ENCODE measurements at regions not wholly inside any gene's neighbourhood (a gene's known extent, or its start where the extent isn't known, plus 50 kb on each side); places are given as distances from the start of the nearest gene placed in this dataset.
"Not testable (repeated sequence)": the region's sequence is repeated elsewhere in the genome, so short reads cannot be mapped to it uniquely, and the experiment has no call there.

DNA sequence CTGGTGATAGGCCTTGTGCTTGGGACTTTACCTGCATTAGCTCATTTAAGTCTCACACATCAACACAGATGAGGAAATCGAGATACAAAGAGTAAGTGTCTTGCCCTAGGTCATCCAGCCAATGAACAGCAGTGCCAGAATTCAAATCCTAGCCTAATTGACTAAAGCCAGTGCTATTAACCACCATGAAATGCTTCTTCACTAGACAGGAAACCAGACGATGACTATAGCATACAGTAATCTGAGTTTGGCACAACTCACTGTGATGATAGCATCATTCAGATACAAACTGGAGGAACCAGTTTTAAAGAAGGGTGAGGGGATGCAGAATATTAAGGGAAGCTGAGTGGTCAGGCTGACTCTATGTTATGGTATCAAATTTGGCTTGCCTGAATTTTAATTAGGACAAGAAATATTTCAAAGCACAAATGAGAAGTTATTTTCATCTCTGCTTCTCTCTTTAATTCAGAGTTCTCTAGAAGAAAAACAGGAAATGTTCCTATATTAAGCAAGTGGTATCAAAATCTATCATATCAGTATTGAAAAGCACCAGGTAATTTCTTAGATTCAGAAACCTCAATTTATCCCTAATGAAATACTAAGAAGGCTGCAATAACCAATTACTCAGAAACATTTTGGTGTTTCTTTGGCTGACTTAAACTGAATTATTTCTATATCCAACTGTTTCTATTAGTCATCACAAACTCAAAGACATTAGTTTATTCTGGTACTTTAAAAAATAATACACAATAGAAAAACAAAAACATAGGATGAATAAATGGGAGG lies 147.0 kb upstream of the RASA1 start:
- Mint-ChIP-seq H3K27ac (peak overlapping the region; percentile 25 to 82), H3K9me3 (no peaks in the 10 kb centered on the region), H3K36me3 (no peaks in the 10 kb centered on the region)
- no peak for DNase-seq (ENCODE audit: low spot score in 2 of 2)
- peak; percentile 70 to 81 for ATAC-seq

GRCh38 chr5:87121304-87122150 lies 146.2 kb upstream of the RASA1 start:
- ATAC-seq (peak; percentile 76 to 81), DNase-seq (ENCODE audit: low spot score in 2 of 2) (peak in 1 of 2 donors; percentile 38)
- Mint-ChIP-seq H3K9me3 (no peaks in the 10 kb centered on the region), H3K36me3 (no peaks in the 10 kb centered on the region), H3K27ac (peak overlapping the region; percentile 17 to 82)

DNA sequence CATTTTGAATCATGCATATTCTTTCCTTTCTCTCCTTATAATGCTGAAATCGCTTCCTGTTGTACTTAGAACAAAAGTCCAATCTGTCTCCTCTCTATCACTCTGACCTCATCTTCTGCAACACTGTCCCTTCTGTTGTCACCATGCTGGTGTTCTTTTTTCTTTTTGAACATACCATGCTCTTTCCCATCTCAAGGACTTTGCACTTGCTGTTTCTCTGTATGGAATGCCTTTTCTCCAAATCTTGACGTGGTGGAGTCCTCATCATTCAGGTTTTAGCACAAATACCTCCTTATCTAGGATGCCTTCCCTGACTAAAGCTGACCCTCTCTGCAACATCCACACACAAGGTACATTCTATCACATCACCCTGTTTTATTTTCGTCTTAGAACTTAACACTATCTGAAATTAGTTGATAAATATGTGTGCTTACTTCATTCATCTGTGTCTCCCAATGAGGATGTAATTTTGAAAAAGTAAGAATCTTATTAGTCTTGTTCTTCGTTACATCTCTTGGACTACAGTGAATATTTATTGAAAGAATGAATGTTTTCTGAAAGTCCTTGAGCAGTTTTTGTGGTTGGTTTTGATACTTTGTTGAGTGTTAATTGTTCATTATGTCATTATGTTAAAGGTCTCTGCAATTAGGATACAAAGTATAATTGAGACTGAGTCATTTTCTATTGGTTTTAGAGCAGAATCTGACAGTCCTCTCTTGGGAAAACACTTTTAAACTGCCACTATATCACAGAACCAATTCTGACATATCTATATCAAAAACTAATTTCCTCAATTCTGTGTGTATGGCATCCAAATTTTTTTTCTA lies 145.3 kb upstream of the RASA1 start:
- Mint-ChIP-seq H3K36me3 (no peaks in the 10 kb centered on the region), H3K27ac (peak overlapping the region in 1 of 2 donors; percentile 48), H3K9me3 (no peaks in the 10 kb centered on the region)
- ATAC-seq (peak in 1 of 2 donors; percentile 21), DNase-seq (ENCODE audit: low spot score in 2 of 2) (no peak)

- Mint-ChIP-seq H3K27ac (no peak overlapping the region), H3K9me3 (peaks cover 0 to 6% of the 10 kb centered on the region in 2 donors), H3K36me3 (no peaks in the 10 kb centered on the region)
Measured at GRCh38 chr5:87125766-87126165, 141.9 kb upstream of the RASA1 start.

GRCh38 chr5:87126869-87127268 lies 140.8 kb upstream of the RASA1 start:
- ATAC-seq, result no peak
- DNase-seq (ENCODE audit: low spot score in 2 of 2), result no peak
- no peaks in the 10 kb centered on the region for H3K36me3 Mint-ChIP-seq
- peaks cover 0 to 6% of the 10 kb centered on the region in 2 donors for H3K9me3 Mint-ChIP-seq
- H3K27ac Mint-ChIP-seq, result no peak overlapping the region

More at GRCh38 chr5:87125766-87126165, 141.9 kb upstream of the RASA1 start:
- ATAC-seq (no peak), DNase-seq (ENCODE audit: low spot score in 2 of 2) (no peak)

DNA sequence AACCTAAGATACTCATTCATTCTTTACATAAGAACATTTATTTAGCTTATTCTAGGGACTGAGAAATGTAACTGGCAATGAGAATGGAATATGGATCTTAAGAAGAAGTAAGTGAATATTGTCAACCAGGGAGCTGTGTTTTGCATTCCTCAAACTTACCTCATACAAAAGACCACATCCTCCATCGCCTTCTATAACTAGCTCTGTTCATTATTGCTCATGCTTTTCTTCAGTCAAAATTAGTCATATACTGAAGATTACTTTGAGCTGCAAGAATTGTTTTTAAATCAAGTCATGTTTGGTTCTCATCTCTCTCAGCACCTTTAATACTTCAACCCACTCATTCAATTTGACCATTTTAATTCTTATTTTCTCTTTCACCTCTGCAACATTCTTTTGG lies 140.3 kb upstream of the RASA1 start:
- DNase-seq (ENCODE audit: low spot score in 2 of 2) (no peak), ATAC-seq (peak; percentile 94 to 98)
- H3K27ac Mint-ChIP-seq, result no peak overlapping the region
- H3K9me3 Mint-ChIP-seq, result peaks cover 0 to 6% of the 10 kb centered on the region in 2 donors
- H3K36me3 Mint-ChIP-seq, result no peaks in the 10 kb centered on the region

- no peak for DNase-seq (ENCODE audit: low spot score in 2 of 2)
- H3K9me3 Mint-ChIP-seq, result peaks cover 0 to 6% of the 10 kb centered on the region in 2 donors
- H3K27ac Mint-ChIP-seq, result no peak overlapping the region
- ATAC-seq, result no peak
- H3K36me3 Mint-ChIP-seq, result no peaks in the 10 kb centered on the region
Measured at GRCh38 chr5:87127956-87128687, 139.6 kb upstream of the RASA1 start.

- DNase-seq (ENCODE audit: low spot score in 2 of 2), result no peak
- Mint-ChIP-seq H3K9me3 (peaks cover 0 to 6% of the 10 kb centered on the region in 2 donors), H3K36me3 (no peaks in the 10 kb centered on the region), H3K27ac (no peak overlapping the region)
- ATAC-seq, result no peak
Measured at GRCh38 chr5:87129046-87129445, 138.6 kb upstream of the RASA1 start.

GRCh38 chr5:87132696-87133095 lies 135.0 kb upstream of the RASA1 start:
- H3K36me3 Mint-ChIP-seq, result no peaks in the 10 kb centered on the region
- ATAC-seq (no peak), DNase-seq (ENCODE audit: low spot score in 2 of 2) (no peak)
- H3K27ac Mint-ChIP-seq, result no peak overlapping the region
- H3K9me3 Mint-ChIP-seq, result peaks cover 0 to 10% of the 10 kb centered on the region in 2 donors

- H3K36me3 Mint-ChIP-seq; ATAC-seq; DNase-seq (ENCODE audit: low spot score in 2 of 2); H3K9me3 Mint-ChIP-seq; H3K27ac Mint-ChIP-seq: not testable (repeated sequence)
Measured at GRCh38 chr5:87134513-87134912, 133.2 kb upstream of the RASA1 start.

DNA sequence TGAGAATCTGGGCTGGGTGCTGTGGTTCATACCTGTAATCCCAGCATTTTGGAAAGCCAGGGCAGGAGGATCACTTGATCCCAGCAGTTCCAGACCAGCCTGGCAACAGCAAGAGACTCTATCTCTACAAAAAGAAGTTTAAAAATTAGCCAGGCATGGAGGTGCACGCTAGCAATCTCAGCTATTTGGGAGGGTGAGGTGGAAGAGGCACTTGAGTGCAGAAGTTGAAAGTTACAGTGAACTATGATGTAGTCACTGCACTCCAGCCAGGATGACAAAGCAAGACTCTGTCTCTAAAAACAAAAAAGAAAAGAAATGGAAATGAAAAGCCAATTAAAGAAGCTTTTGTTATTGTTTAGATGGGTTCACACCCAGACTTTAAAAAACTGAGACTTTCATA lies 131.6 kb upstream of the RASA1 start:
- ATAC-seq, result no peak
- Mint-ChIP-seq H3K9me3 (peaks cover 0 to 4% of the 10 kb centered on the region in 2 donors), H3K27ac (no peak overlapping the region)

DNA sequence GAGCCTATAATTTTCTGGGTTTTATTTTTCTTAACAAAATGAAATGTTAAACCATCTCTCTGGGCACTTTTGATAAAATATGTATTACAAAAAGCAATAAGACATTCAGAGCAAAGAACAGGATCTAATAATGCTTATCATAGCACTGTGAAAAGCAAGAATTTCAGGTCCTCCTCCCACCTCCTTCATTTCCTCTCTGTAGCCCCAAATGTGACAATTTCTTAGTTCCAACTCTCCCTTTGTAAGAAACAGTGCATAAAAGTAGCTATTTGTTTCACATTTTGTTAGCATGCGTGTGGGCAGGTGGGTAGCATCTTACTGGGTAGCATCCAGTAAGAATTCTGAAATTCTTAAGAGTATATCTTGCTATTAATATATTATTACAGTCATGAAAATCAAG lies 130.9 kb upstream of the RASA1 start:
- Mint-ChIP-seq H3K36me3 (no peaks in the 10 kb centered on the region), H3K9me3 (peaks cover 0 to 4% of the 10 kb centered on the region in 2 donors), H3K27ac (no peak overlapping the region)
- ATAC-seq (no peak), DNase-seq (ENCODE audit: low spot score in 2 of 2) (no peak)

More for the DNA sequence above, 131.6 kb upstream of the RASA1 start:
- no peak for DNase-seq (ENCODE audit: low spot score in 2 of 2)
- no peaks in the 10 kb centered on the region for H3K36me3 Mint-ChIP-seq

GRCh38 chr5:87137283-87137682 lies 130.4 kb upstream of the RASA1 start:
- H3K27ac Mint-ChIP-seq, result no peak overlapping the region
- no peaks in the 10 kb centered on the region for H3K36me3 Mint-ChIP-seq
- DNase-seq (ENCODE audit: low spot score in 2 of 2) (no peak), ATAC-seq (no peak)
- H3K9me3 Mint-ChIP-seq, result peaks cover 0 to 4% of the 10 kb centered on the region in 2 donors

DNA sequence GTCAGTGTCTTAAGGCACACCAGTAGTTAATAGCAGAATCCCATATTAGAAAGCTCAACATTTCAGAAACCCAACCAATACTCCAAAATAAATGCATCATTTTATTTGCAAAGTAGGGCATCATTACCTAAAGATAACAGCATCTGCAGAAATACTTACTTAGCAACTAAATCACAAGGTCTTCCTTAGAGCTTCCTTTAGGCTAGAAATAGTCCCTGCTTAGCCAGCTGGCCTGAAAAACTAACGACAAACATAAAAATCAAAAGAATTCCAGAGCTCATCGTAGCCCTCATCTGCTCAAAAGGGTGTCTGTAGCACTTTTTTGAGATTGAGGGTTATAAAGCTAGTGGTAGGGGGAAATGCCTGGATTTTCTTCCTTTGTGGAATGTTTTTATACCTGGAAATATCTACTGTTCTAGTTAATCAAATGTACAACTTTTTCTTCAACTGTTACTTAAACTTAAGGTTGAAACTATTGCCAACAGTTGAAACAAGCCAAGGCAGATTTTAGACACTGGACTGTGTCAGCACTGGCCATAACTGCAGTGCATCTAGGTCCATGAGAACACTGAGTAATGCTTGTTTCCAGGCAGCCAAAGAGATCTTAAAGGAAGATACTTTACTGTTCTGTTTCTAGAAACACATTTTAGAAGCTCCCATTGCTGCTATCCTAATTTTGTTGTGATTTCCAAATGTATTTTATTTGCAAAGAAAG lies 129.4 kb upstream of the RASA1 start:
- no peak for ATAC-seq
- Mint-ChIP-seq H3K9me3 (peaks cover 0 to 4% of the 10 kb centered on the region in 2 donors), H3K36me3 (no peaks in the 10 kb centered on the region), H3K27ac (no peak overlapping the region)
- DNase-seq (ENCODE audit: low spot score in 2 of 2), result no peak

DNA sequence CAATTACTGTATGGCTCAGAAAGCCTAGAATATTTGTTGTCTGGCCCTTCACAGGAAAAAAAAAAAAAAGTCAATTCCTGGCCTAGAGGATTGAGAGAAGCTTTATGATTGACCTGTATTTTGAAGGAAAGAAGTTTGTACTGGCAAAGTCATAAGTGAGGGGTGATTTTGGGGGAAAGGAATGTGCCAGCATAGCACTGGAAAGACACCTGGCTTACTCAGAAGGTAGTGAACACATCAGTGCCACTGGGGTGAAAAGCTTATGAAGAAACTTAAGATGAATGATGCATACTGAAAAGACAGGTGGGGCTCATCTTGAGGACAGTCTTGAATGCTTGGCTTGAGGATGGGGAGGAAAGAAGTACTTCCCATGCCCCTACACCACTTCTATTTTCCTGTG lies 127.9 kb upstream of the RASA1 start:
- ATAC-seq (no peak), DNase-seq (ENCODE audit: low spot score in 2 of 2) (no peak)
- Mint-ChIP-seq H3K36me3 (no peaks in the 10 kb centered on the region), H3K27ac (no peak overlapping the region), H3K9me3 (no peaks in the 10 kb centered on the region)

Measured in activated naive CD4-positive, alpha-beta T cell treated with anti-CD3 and anti-CD28 coated beads, Interleukin-2, amount 50 U/mL, for 72 hours (primary cell).